HepG2 (cell line): ENCODE measurements at regions not wholly inside any gene's neighbourhood (a gene's known extent, or its start where the extent isn't known, plus 50 kb on each side); places are given as distances from the start of the nearest gene placed in this dataset.
A peak's percentile ranks its signal among the peaks of the same experiment; 100 is the strongest.

Experiments used
- DNMT3B ChIP-seq: conservative IDR thresholded peaks from 2 replicates; pipeline ENCODE4 v1.6.1; 2016; ENCODE audit warnings: missing biosample characterization, control low read depth
- MTF1 ChIP-seq: sonication (generic); formaldehyde crosslinking; IDR thresholded peaks from 2 replicates; pipeline ENCODE4 v1.5.0; 2020; ENCODE audit warnings: missing genetic modification reagents
- SATB2 ChIP-seq: sonication (generic); formaldehyde crosslinking; IDR thresholded peaks from 2 replicates; pipeline ENCODE4 v1.5.0; 2020; ENCODE audit warnings: missing genetic modification reagents
- SP4 ChIP-seq: sonication (generic); formaldehyde crosslinking; IDR thresholded peaks from 2 replicates; pipeline ENCODE4 v1.8.1; 2023; ENCODE audit warnings: mild to moderate bottlenecking, missing genetic modification reagents
- TOE1 ChIP-seq: sonication (generic); formaldehyde crosslinking; IDR thresholded peaks from 2 replicates; pipeline ENCODE4 v1.4.0; 2020; ENCODE audit warnings: mild to moderate bottlenecking, missing genetic modification reagents
- YY1 ChIP-seq: IDR thresholded peaks from 2 replicates; pipeline ENCODE4 v1.6.1; 2011; ENCODE audit warnings: low read length, low read depth, moderate library complexity, mild to moderate bottlenecking; ENCODE audit not compliant: insufficient read depth, insufficient replicate concordance
- ZKSCAN1 ChIP-seq: fragments of 150-350 bp; IDR thresholded peaks from 2 replicates; pipeline ENCODE4 v1.6.1; 2014; ENCODE audit warnings: low read length
- ZNF512B ChIP-seq: sonication (generic); formaldehyde crosslinking; IDR thresholded peaks from 2 replicates; pipeline ENCODE4 v1.5.1; 2020; ENCODE audit warnings: missing genetic modification reagents, mild to moderate bottlenecking, borderline replicate concordance
- ZNF788 ChIP-seq: sonication (generic); formaldehyde crosslinking; IDR thresholded peaks from 2 replicates; pipeline ENCODE4 v1.5.0; 2020; ENCODE audit warnings: mild to moderate bottlenecking, missing genetic modification reagents, borderline replicate concordance
- ZSCAN31 ChIP-seq: sonication (generic); formaldehyde crosslinking; IDR thresholded peaks from 2 replicates; pipeline ENCODE4 v1.5.0; 2020; ENCODE audit warnings: low read depth, mild to moderate bottlenecking, missing genetic modification reagents
- TF ChIP-seq, protein P1 (sequence below), 2 experiments: fragments of 450-650 bp in 1 of 2; sonication (generic) in 1 of 2; formaldehyde crosslinking in 1 of 2; IDR thresholded peaks; 2 replicates each; pipeline versions ENCODE4 v1.6.1 to v1.8.0; 2016 to 2022; ENCODE audit warnings: antibody characterized with exemption in 1 of 2, mild to moderate bottlenecking in 1 of 2, missing genetic modification reagents in 1 of 2
- TF ChIP-seq, protein P2 (sequence below): sonication (generic); formaldehyde crosslinking; IDR thresholded peaks from 2 replicates; pipeline ENCODE4 v1.9.0; 2022; ENCODE audit warnings: low read depth, missing genetic modification reagents
- TF ChIP-seq, protein P3 (sequence below): sonication (generic); formaldehyde crosslinking; IDR thresholded peaks from 2 replicates; pipeline ENCODE4 v1.4.0; 2020; ENCODE audit warnings: missing genetic modification reagents

DNA sequence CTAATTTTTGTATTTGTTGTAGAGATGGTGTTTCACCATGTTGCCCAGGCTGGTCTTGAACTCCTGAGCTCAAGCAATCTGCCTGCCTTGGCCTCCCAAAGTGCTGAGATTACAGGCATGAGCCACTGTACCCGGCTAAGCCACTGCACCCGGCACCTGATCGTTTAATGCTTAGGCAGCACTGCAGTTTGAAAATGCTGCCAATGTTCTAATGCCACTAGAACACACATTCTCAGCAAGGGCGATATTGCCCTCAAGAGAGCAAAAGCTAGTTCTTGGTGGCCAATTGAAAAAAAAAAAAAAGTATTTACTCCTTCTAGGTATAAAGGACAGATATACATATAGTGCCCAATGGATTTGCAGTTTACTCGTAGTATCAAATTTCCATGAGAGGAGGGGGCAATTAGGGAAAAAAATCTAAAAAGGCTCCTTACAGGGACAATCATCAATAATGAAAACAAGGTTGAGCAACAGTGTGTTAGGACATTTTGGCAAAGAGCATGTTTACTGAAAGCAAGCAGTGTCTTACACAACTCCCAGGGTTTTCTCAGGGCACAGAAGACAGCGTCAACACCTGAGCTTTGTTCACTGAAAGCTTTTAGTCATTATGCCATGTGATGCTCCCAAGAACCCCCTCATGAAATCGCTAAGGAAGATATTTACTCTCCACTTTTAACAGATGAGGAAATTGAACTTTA, 199.9 kb upstream of the PKDCC start (continued):
- TF ChIP-seq, protein P1, sequence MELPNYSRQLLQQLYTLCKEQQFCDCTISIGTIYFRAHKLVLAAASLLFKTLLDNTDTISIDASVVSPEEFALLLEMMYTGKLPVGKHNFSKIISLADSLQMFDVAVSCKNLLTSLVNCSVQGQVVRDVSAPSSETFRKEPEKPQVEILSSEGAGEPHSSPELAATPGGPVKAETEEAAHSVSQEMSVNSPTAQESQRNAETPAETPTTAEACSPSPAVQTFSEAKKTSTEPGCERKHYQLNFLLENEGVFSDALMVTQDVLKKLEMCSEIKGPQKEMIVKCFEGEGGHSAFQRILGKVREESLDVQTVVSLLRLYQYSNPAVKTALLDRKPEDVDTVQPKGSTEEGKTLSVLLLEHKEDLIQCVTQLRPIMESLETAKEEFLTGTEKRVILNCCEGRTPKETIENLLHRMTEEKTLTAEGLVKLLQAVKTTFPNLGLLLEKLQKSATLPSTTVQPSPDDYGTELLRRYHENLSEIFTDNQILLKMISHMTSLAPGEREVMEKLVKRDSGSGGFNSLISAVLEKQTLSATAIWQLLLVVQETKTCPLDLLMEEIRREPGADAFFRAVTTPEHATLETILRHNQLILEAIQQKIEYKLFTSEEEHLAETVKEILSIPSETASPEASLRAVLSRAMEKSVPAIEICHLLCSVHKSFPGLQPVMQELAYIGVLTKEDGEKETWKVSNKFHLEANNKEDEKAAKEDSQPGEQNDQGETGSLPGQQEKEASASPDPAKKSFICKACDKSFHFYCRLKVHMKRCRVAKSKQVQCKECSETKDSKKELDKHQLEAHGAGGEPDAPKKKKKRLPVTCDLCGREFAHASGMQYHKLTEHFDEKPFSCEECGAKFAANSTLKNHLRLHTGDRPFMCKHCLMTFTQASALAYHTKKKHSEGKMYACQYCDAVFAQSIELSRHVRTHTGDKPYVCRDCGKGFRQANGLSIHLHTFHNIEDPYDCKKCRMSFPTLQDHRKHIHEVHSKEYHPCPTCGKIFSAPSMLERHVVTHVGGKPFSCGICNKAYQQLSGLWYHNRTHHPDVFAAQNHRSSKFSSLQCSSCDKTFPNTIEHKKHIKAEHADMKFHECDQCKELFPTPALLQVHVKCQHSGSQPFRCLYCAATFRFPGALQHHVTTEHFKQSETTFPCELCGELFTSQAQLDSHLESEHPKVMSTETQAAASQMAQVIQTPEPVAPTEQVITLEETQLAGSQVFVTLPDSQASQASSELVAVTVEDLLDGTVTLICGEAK (IDR thresholded peaks at IDR 0.05) = no peak
- TF ChIP-seq, protein P1 (CRISPR knock-in tag; IDR thresholded peaks at IDR 0.05) = no peak
- TF ChIP-seq DNMT3B (peak; percentile 54; the same call in 1 of the 2 replicates), ZNF788 (CRISPR knock-in tag) (peak; percentile 89; the same call in 1 of the 2 replicates), ZSCAN31 (peak; percentile 59; the same call in 1 of the 2 replicates), ZKSCAN1 (no peak), SP4 (no peak), TOE1 (peak; percentile 91; the same call in 1 of the 2 replicates), YY1 (peak; percentile 22), SATB2 (CRISPR knock-in tag) (no peak), ZNF512B (no peak), MTF1 (no peak)
- TF ChIP-seq, protein P2, sequence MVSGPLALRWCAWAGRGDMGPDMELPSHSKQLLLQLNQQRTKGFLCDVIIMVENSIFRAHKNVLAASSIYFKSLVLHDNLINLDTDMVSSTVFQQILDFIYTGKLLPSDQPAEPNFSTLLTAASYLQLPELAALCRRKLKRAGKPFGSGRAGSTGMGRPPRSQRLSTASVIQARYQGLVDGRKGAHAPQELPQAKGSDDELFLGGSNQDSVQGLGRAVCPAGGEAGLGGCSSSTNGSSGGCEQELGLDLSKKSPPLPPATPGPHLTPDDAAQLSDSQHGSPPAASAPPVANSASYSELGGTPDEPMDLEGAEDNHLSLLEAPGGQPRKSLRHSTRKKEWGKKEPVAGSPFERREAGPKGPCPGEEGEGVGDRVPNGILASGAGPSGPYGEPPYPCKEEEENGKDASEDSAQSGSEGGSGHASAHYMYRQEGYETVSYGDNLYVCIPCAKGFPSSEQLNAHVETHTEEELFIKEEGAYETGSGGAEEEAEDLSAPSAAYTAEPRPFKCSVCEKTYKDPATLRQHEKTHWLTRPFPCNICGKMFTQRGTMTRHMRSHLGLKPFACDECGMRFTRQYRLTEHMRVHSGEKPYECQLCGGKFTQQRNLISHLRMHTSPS (CRISPR knock-in tag) = 0 out of 2 replicates have a peak, but pooled peaks have one; percentile 52
- TF ChIP-seq, protein P3, sequence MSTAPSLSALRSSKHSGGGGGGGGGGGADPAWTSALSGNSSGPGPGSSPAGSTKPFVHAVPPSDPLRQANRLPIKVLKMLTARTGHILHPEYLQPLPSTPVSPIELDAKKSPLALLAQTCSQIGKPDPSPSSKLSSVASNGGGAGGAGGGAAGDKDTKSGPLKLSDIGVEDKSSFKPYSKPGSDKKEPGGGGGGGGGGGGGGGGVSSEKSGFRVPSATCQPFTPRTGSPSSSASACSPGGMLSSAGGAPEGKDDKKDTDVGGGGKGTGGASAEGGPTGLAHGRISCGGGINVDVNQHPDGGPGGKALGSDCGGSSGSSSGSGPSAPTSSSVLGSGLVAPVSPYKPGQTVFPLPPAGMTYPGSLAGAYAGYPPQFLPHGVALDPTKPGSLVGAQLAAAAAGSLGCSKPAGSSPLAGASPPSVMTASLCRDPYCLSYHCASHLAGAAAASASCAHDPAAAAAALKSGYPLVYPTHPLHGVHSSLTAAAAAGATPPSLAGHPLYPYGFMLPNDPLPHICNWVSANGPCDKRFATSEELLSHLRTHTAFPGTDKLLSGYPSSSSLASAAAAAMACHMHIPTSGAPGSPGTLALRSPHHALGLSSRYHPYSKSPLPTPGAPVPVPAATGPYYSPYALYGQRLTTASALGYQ (CRISPR knock-in tag) = peak; percentile 77; the same call in 1 of the 2 replicates
